ENCODE measurements at regions not wholly inside any gene's neighbourhood (a gene's known extent, or its start where the extent isn't known, plus 50 kb on each side); places are given as distances from the start of the nearest gene placed in this dataset.
"Not testable (repeated sequence)": the region's sequence is repeated elsewhere in the genome, so short reads cannot be mapped to it uniquely, and the experiment has no call there.

GRCh38 chr15:30195355-30196008, 60.6 kb downstream of the GOLGA8T start:
- not testable (repeated sequence) for DNase-seq

GRCh38 chr15:30196009-30196375, 61.1 kb downstream of the GOLGA8T start:
- DNase-seq: peak in 1 of 2 donors; percentile 30

GRCh38 chr15:30196769-30197168, 61.9 kb downstream of the GOLGA8T start:
- DNase-seq: not testable (repeated sequence)

- DNase-seq: not testable (repeated sequence)
These were observed 66.7 kb downstream of the GOLGA8T start for GRCh38 chr15:30201517-30201916.

GRCh38 chr15:30213733-30214132, 78.9 kb downstream of the GOLGA8T start:
- DNase-seq: not testable (repeated sequence)

- DNase-seq: not testable (repeated sequence)
These were observed 87.0 kb downstream of the GOLGA8T start for GRCh38 chr15:30221803-30222202.

GRCh38 chr15:30222798-30223591, 88.1 kb downstream of the GOLGA8T start:
- DNase-seq: not testable (repeated sequence)

- DNase-seq: not testable (repeated sequence)
These were observed 90.5 kb downstream of the GOLGA8T start for GRCh38 chr15:30225233-30225891.

GRCh38 chr15:30261432-30262141, 126.7 kb downstream of the GOLGA8T start:
- not testable (repeated sequence) for DNase-seq

- DNase-seq: not testable (repeated sequence)
These were observed 127.2 kb downstream of the GOLGA8T start for GRCh38 chr15:30262142-30262460.

- not testable (repeated sequence) for DNase-seq
These were observed 129.1 kb downstream of the GOLGA8T start for GRCh38 chr15:30264000-30264399.

GRCh38 chr15:30295150-30295844, 98.0 kb downstream of the CHRFAM7A start:
- DNase-seq: not testable (repeated sequence)

- not testable (repeated sequence) for DNase-seq
These were observed 89.4 kb downstream of the CHRFAM7A start for GRCh38 chr15:30303968-30304367.

All from right lung (tissue), 2 donors.